ENCODE measurements at regions not wholly inside any gene's neighbourhood (a gene's known extent, or its start where the extent isn't known, plus 50 kb on each side); places are given as distances from the start of the nearest gene placed in this dataset.

DNA sequence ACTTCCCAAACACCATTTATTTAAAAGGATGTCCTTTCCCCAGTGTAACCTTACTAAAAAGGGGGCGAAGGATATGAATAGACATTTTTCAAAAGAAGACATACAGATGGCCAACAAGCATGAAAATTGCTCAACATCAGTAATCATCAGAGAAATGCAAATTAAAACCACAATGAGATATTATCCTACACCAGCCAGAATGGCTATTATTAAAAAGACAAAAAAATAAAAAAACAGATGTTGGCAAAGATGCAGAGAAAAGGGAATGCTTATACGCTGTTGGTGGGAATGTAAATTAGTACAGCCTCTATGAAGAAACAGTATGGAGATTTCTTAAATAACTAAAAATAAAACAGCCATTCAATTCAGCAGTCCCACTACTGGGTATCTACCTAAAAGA lies 142.3 kb upstream of the NT5C1B start:
- TF ChIP-seq, protein P1, sequence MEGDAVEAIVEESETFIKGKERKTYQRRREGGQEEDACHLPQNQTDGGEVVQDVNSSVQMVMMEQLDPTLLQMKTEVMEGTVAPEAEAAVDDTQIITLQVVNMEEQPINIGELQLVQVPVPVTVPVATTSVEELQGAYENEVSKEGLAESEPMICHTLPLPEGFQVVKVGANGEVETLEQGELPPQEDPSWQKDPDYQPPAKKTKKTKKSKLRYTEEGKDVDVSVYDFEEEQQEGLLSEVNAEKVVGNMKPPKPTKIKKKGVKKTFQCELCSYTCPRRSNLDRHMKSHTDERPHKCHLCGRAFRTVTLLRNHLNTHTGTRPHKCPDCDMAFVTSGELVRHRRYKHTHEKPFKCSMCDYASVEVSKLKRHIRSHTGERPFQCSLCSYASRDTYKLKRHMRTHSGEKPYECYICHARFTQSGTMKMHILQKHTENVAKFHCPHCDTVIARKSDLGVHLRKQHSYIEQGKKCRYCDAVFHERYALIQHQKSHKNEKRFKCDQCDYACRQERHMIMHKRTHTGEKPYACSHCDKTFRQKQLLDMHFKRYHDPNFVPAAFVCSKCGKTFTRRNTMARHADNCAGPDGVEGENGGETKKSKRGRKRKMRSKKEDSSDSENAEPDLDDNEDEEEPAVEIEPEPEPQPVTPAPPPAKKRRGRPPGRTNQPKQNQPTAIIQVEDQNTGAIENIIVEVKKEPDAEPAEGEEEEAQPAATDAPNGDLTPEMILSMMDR (IDR thresholded peaks at IDR 0.05) = no peak
- no peak for TF ChIP-seq POLR2AphosphoS5 (IDR thresholded peaks at IDR 0.05)

Measured in gastroesophageal sphincter (tissue), 3 donors.